Endothelial cell of umbilical vein (primary cell): ENCODE measurements at regions not wholly inside any gene's neighbourhood (a gene's known extent, or its start where the extent isn't known, plus 50 kb on each side); places are given as distances from the start of the nearest gene placed in this dataset.

Experiments
- BruUV-seq: library from RNA; stranded (reverse); fragments of 400-500 nt; replicated peaks from 2 replicates; lab custom pipeline; 2021; lab: Mats Ljungman, UMichigan
- CTCF ChIA-PET: fragments of 300-600, 350-600 bp; sonication (Branson Sonifier 250); formaldehyde crosslinking; loops from one replicate; lab custom pipeline; 2021; ENCODE audit warnings: antibody characterized with exemption, inconsistent platforms; lab: Charles Lee
- POLR2A ChIA-PET: fragments of 300-600, 350-600 bp; sonication (Branson Sonifier 250); formaldehyde crosslinking; loops from one replicate; lab custom pipeline; 2021; ENCODE audit warnings: antibody characterized with exemption, inconsistent platforms; lab: Charles Lee
- DNase-seq: peaks from one replicate; pipeline ENCODE4 v3.0.0-alpha.2; 2011; ENCODE audit warnings: low read depth, low spot score
- FAIRE-seq: peaks from 2 replicates; lab custom pipeline; 2011; peaks lifted over from hg19 to GRCh38; lab: Jason Lieb, UNC
- H2AFZ ChIP-seq: 2 replicates; pipeline ENCODE4 v1.6.0; 2012; ENCODE audit warnings: low read depth, low read length, control low read depth, inconsistent platforms
- H3K27ac ChIP-seq: 2 replicates; pipeline ENCODE4 v1.5.1; 2011; ENCODE audit warnings: low read depth, mild to moderate bottlenecking, control low read depth, low read length, moderate library complexity; ENCODE audit not compliant: insufficient read depth
- H3K27me3 ChIP-seq, 2 experiments: 2 replicates each; pipeline versions ENCODE4 v1.6.0 to v1.6.1; 2011; ENCODE audit warnings: low read length in 2 of 2, mixed read lengths in 1 of 2; ENCODE audit not compliant: control insufficient read depth in 2 of 2, insufficient read depth in 2 of 2
- H3K36me3 ChIP-seq, 2 experiments: 2 replicates in 1 of 2; 3 replicates in 1 of 2; pipeline ENCODE4 v1.5.1; 2011; ENCODE audit warnings: low read length in 2 of 2, mild to moderate bottlenecking in 1 of 2, moderate library complexity in 1 of 2; ENCODE audit not compliant: control insufficient read depth in 2 of 2, insufficient read depth in 2 of 2; ENCODE audit errors: extremely low read depth in 1 of 2
- H3K4me1 ChIP-seq: 3 replicates; pipeline ENCODE4 v1.5.1; 2011; ENCODE audit warnings: mild to moderate bottlenecking, low read length; ENCODE audit not compliant: control insufficient read depth, insufficient read depth; ENCODE audit errors: extremely low read depth
- H3K4me2 ChIP-seq: 2 replicates; pipeline ENCODE4 v1.6.1; 2011; ENCODE audit warnings: low read length, control low read depth, mixed read lengths; ENCODE audit not compliant: insufficient read depth
- H3K4me3 ChIP-seq, 3 experiments: fragments of 200-600 bp in 1 of 3; sonication (generic), shearing (Covaris generic) in 1 of 3; replicated peaks in 1 of 3; 2 replicates each; pipeline ENCODE4 v1.5.1; 2011 to 2016; ENCODE audit warnings: control low read depth in 3 of 3, low read length in 3 of 3, mild to moderate bottlenecking in 2 of 3, inconsistent platforms in 1 of 3, low read depth in 1 of 3, moderate library complexity in 1 of 3; ENCODE audit not compliant: insufficient read depth in 1 of 3
- H3K79me2 ChIP-seq: 2 replicates; pipeline ENCODE4 v1.6.0; 2012; ENCODE audit warnings: low read length, inconsistent platforms; ENCODE audit not compliant: control insufficient read depth, insufficient read depth
- H3K9ac ChIP-seq: replicated peaks from 2 replicates; pipeline ENCODE3; 2011; ENCODE audit warnings: low read length, control low read depth; ENCODE audit not compliant: insufficient read depth; ENCODE audit errors: extremely low read depth
- H3K9me1 ChIP-seq: replicated peaks from 3 replicates; pipeline ENCODE4 v1.6.0; 2011; ENCODE audit warnings: mild to moderate bottlenecking, low read length; ENCODE audit not compliant: control insufficient read depth, insufficient read depth; ENCODE audit errors: extremely low read depth
- H3K9me3 ChIP-seq: replicated peaks from 2 replicates; pipeline ENCODE4 v1.5.1; 2012; ENCODE audit warnings: low read length, inconsistent platforms; ENCODE audit not compliant: control insufficient read depth, insufficient read depth
- H4K20me1 ChIP-seq: replicated peaks from 2 replicates; pipeline ENCODE3; 2011; ENCODE audit warnings: mild to moderate bottlenecking, low read length; ENCODE audit not compliant: control insufficient read depth, insufficient read depth; ENCODE audit errors: extremely low read depth
- EZH2 ChIP-seq: IDR thresholded peaks from 2 replicates; pipeline ENCODE4 v1.6.1; 2012; ENCODE audit warnings: borderline replicate concordance, low read depth, mild to moderate bottlenecking, moderate library complexity, low read length, inconsistent platforms; ENCODE audit not compliant: severe bottlenecking
- FOS ChIP-seq: IDR thresholded peaks from 2 replicates; pipeline ENCODE4 v1.6.1; 2011; ENCODE audit warnings: mild to moderate bottlenecking, low read length, moderate library complexity, borderline replicate concordance; ENCODE audit not compliant: insufficient read depth
- GATA2 ChIP-seq: IDR thresholded peaks from 2 replicates; pipeline ENCODE4 v1.7.0; 2011; ENCODE audit warnings: low read depth, mild to moderate bottlenecking, moderate library complexity, mixed read lengths, low read length; ENCODE audit not compliant: insufficient read length, insufficient read depth
- JUN ChIP-seq: IDR thresholded peaks from 2 replicates; pipeline ENCODE4 v1.6.1; 2011; ENCODE audit warnings: borderline replicate concordance, low read depth; ENCODE audit not compliant: insufficient read length, insufficient read depth
- MYC ChIP-seq: IDR thresholded peaks from one replicate; pipeline ENCODE4 v1.6.1; 2011; ENCODE audit warnings: mild to moderate bottlenecking, low read depth, low read length
- POLR2A ChIP-seq: IDR thresholded peaks from 2 replicates; pipeline ENCODE4 v1.6.1; 2012; ENCODE audit warnings: low read depth, mild to moderate bottlenecking, control low read depth, low read length
- POLR2AphosphoS5 ChIP-seq: IDR thresholded peaks from 2 replicates; pipeline ENCODE4 v1.6.1; 2012; ENCODE audit warnings: low read depth, mild to moderate bottlenecking, control low read depth, low read length, moderate library complexity; ENCODE audit not compliant: insufficient read depth
- dilution Hi-C: fragments of 300-500 bp; cut with MboI; formaldehyde crosslinking; loops from one replicate; pipeline ENCODE4 v1.15.0; 2019; ENCODE audit warnings: low sequenced_read_pairs; ENCODE audit not compliant: extremely low pct_ligation_motif_present
- intact Hi-C: fragments of 100-400 bp; cut with micrococcal nuclease; formaldehyde crosslinking; loops from one replicate; pipeline ENCODE4 v1.10.0; 2022
- TF ChIP-seq, protein P1 (sequence below): IDR thresholded peaks from 2 replicates; pipeline ENCODE4 v1.6.1; 2011; ENCODE audit not compliant: insufficient read depth, insufficient read length
- TF ChIP-seq, protein P2 (sequence below), 2 donors: IDR thresholded peaks; 1 replicate in 1 of 2; 2 replicates in 1 of 2; pipeline ENCODE4 v1.5.1; 2011; ENCODE audit warnings: low read length in 2 of 2, mild to moderate bottlenecking in 2 of 2, moderate library complexity in 2 of 2, control low read depth in 1 of 2, inconsistent platforms in 1 of 2, low read depth in 1 of 2; ENCODE audit not compliant: insufficient read depth in 1 of 2; ENCODE audit errors: extremely low read depth in 1 of 2

- Histone ChIP-seq H4K20me1 (no peaks in the 10 kb centered on the region), H3K9me1 (no peaks in the 10 kb centered on the region), H3K36me3 (no peaks in the 10 kb centered on the region), H2AFZ (no peak overlapping the region), H3K27ac (no peak overlapping the region), H3K27me3 (no peaks in the 10 kb centered on the region), H3K4me2 (no peak overlapping the region), H3K9me3 (no peaks in the 10 kb centered on the region), H3K9ac (no peak overlapping the region), H3K4me1 (no peaks in the 10 kb centered on the region), H3K4me3 (no peak overlapping the region), H3K79me2 (no peaks in the 10 kb centered on the region)
- intact Hi-C loops, result no loop called here
- TF ChIP-seq EZH2 (no peak), MYC (no peak), FOS (no peak), POLR2A (no peak), GATA2 (no peak), JUN (no peak), POLR2AphosphoS5 (no peak)
- TF ChIP-seq, protein P1, sequence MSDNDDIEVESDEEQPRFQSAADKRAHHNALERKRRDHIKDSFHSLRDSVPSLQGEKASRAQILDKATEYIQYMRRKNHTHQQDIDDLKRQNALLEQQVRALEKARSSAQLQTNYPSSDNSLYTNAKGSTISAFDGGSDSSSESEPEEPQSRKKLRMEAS, result no peak
- TF ChIP-seq, protein P2, sequence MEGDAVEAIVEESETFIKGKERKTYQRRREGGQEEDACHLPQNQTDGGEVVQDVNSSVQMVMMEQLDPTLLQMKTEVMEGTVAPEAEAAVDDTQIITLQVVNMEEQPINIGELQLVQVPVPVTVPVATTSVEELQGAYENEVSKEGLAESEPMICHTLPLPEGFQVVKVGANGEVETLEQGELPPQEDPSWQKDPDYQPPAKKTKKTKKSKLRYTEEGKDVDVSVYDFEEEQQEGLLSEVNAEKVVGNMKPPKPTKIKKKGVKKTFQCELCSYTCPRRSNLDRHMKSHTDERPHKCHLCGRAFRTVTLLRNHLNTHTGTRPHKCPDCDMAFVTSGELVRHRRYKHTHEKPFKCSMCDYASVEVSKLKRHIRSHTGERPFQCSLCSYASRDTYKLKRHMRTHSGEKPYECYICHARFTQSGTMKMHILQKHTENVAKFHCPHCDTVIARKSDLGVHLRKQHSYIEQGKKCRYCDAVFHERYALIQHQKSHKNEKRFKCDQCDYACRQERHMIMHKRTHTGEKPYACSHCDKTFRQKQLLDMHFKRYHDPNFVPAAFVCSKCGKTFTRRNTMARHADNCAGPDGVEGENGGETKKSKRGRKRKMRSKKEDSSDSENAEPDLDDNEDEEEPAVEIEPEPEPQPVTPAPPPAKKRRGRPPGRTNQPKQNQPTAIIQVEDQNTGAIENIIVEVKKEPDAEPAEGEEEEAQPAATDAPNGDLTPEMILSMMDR (IDR thresholded peaks at IDR 0.05; ENCODE audit: extremely low read depth in 1 of 2, insufficient read depth in 1 of 2, low read depth in 1 of 2, low read length in 2 of 2), result no peak
- dilution Hi-C loops, result no loop called here
- DNase-seq, result no peak
- FAIRE-seq, result no peak
- ChIA-PET POLR2A (interaction anchor here (0.7 kb wide), 1 partner anchor 33 kb away, joined by 4 read pairs; no protein-coding TSS in a partner anchor), CTCF (interaction anchor here (1.0 kb wide), 1 partner anchor 54 kb away, joined by 3 read pairs; no protein-coding TSS in a partner anchor)
- no TSS peak for BruUV-seq
Measured at GRCh38 chr7:110454713-110455112, 636.2 kb upstream of the LRRN3 start.
